Coronary artery (tissue), 2 donors: ENCODE measurements at regions not wholly inside any gene's neighbourhood (a gene's known extent, or its start where the extent isn't known, plus 50 kb on each side); places are given as distances from the start of the nearest gene placed in this dataset.

Experiments used
- DNase-seq: peaks from one replicate; pipeline ENCODE4 v3.0.0-alpha.2; 2017; ENCODE audit warnings: low spot score
- H3K27ac ChIP-seq, 2 donors: fragments of 200-600 bp; sonication (generic); one replicate each; pipeline ENCODE4 v1.5.1; 2016 to 2019
- H3K4me3 ChIP-seq: fragments of 200-600 bp; sonication (generic); 2 replicates; pipeline ENCODE4 v1.5.1; 2016; ENCODE audit warnings: mild to moderate bottlenecking, moderate library complexity
- TF ChIP-seq, protein P1 (sequence below): fragments of 200-600 bp; sonication (generic); IDR thresholded peaks from one replicate; pipeline ENCODE4 v1.5.1; 2019; ENCODE audit warnings: antibody characterized with exemption

- TF ChIP-seq, protein P1, sequence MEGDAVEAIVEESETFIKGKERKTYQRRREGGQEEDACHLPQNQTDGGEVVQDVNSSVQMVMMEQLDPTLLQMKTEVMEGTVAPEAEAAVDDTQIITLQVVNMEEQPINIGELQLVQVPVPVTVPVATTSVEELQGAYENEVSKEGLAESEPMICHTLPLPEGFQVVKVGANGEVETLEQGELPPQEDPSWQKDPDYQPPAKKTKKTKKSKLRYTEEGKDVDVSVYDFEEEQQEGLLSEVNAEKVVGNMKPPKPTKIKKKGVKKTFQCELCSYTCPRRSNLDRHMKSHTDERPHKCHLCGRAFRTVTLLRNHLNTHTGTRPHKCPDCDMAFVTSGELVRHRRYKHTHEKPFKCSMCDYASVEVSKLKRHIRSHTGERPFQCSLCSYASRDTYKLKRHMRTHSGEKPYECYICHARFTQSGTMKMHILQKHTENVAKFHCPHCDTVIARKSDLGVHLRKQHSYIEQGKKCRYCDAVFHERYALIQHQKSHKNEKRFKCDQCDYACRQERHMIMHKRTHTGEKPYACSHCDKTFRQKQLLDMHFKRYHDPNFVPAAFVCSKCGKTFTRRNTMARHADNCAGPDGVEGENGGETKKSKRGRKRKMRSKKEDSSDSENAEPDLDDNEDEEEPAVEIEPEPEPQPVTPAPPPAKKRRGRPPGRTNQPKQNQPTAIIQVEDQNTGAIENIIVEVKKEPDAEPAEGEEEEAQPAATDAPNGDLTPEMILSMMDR = no peak
- DNase-seq = no peak
- no peak overlapping the region for H3K27ac ChIP-seq
- no peak overlapping the region for H3K4me3 ChIP-seq
These were observed 650.8 kb downstream of the IRX1 start for GRCh38 chr5:4246447-4246846.

DNA sequence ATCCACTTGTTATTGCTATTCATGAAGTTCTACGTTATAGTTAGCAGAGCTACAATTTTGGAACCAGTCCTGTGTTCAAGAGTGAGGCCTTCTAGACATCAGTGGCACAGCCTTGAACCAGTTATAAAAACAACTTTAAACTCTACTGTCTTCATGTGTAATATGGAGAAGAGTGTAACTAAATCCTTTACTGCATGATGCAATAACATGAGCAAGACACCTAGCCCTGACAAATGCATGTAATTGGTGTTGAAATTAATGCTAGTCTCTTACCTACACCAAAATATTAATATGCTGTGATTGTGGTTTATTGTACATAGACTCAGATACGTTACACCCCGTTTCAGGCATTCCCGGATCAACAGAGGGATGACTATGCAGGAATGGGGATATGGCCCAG is 654.6 kb downstream of the IRX1 start:
- TF ChIP-seq, protein P1 = no peak
- H3K27ac ChIP-seq = no peak overlapping the region
- DNase-seq = no peak
- no peak overlapping the region for H3K4me3 ChIP-seq

DNA sequence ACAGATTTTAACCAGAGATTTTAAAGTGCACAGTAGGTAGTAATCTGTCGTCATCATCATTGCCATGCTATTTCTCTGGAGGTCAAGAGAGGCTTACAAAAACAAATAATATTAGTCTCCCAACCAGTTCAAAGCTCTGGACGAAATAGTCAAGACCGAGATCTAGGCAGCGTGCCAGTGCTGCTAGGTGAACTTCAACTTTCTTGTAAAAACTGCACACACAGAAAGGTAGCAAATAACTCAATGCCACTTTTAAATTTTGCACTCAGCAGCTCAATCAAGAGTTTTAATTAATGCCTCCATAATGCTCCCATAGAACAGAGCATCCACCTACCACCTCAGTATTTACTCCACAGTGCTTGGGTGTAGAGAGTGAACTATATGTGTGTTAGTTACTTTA is 656.8 kb downstream of the IRX1 start:
- no peak for DNase-seq
- no peak overlapping the region for H3K4me3 ChIP-seq
- no peak overlapping the region for H3K27ac ChIP-seq
- TF ChIP-seq, protein P1 = no peak

- TF ChIP-seq, protein P1 = no peak
- Histone ChIP-seq H3K4me3 (no peak overlapping the region), H3K27ac (no peak overlapping the region)
- DNase-seq = no peak
These were observed 659.1 kb downstream of the IRX1 start for GRCh38 chr5:4254736-4255135.

GRCh38 chr5:4255441-4255840 is 659.8 kb downstream of the IRX1 start:
- Histone ChIP-seq H3K27ac (no peak overlapping the region), H3K4me3 (no peak overlapping the region)
- TF ChIP-seq, protein P1 = no peak
- DNase-seq = no peak

- DNase-seq = no peak
- H3K4me3 ChIP-seq = no peak overlapping the region
- TF ChIP-seq, protein P1 = no peak
- H3K27ac ChIP-seq = no peak overlapping the region
These were observed 662.5 kb downstream of the IRX1 start for GRCh38 chr5:4258170-4258569.

GRCh38 chr5:4271193-4271592 is 675.6 kb downstream of the IRX1 start:
- Histone ChIP-seq H3K27ac (no peak overlapping the region), H3K4me3 (no peak overlapping the region)
- DNase-seq = no peak
- TF ChIP-seq, protein P1 = no peak
